ENCODE measurements at regions not wholly inside any gene's neighbourhood (a gene's known extent, or its start where the extent isn't known, plus 50 kb on each side); places are given as distances from the start of the nearest gene placed in this dataset.

- no peaks in the 10 kb centered on the region for H3K9me3 ChIP-seq
- H3K4me1 ChIP-seq (replicated peaks), result no peaks in the 10 kb centered on the region
- intact Hi-C loops (cut with DNase I), result no loop called here
- TF ChIP-seq POLR2A (IDR thresholded peaks at IDR 0.05) (no peak), POLR2AphosphoS5 (IDR thresholded peaks at IDR 0.05) (no peak)
- TF ChIP-seq, protein P1, sequence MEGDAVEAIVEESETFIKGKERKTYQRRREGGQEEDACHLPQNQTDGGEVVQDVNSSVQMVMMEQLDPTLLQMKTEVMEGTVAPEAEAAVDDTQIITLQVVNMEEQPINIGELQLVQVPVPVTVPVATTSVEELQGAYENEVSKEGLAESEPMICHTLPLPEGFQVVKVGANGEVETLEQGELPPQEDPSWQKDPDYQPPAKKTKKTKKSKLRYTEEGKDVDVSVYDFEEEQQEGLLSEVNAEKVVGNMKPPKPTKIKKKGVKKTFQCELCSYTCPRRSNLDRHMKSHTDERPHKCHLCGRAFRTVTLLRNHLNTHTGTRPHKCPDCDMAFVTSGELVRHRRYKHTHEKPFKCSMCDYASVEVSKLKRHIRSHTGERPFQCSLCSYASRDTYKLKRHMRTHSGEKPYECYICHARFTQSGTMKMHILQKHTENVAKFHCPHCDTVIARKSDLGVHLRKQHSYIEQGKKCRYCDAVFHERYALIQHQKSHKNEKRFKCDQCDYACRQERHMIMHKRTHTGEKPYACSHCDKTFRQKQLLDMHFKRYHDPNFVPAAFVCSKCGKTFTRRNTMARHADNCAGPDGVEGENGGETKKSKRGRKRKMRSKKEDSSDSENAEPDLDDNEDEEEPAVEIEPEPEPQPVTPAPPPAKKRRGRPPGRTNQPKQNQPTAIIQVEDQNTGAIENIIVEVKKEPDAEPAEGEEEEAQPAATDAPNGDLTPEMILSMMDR (IDR thresholded peaks at IDR 0.05), result no peak
- no peaks in the 10 kb centered on the region for H3K36me3 ChIP-seq
- no peak overlapping the region for H3K27ac ChIP-seq
- no peak for DNase-seq (ENCODE audit: low spot score)
- no peak overlapping the region for H3K4me3 ChIP-seq
- H3K27me3 ChIP-seq (replicated peaks; ENCODE audit: insufficient read depth), result no peaks in the 10 kb centered on the region
- WGBS, result 92% methylated on average over 4 of the region's 4 CpGs
Observed at GRCh38 chr15:95208071-95208470, 976.7 kb downstream of the MCTP2 start.

DNA sequence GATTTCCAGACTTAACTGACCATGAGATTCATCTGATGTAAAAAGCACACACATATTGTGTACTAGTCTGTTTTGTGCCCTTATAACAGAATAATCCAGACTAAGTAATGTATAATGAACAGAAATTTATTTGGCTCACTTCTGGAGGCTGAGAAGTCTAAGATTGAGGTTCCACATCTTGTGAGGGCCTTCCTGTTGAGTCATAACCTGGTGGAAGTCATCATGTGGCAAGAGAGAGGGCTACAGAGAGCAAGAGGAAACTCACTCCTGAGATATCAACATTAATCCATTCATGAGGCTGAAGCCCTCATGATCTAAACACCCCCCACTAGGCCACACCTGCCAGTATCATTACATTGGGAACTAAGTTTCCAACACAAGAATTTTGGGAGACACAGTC is 977.6 kb downstream of the MCTP2 start:
- Histone ChIP-seq H3K27ac (no peak overlapping the region), H3K9me3 (no peaks in the 10 kb centered on the region), H3K36me3 (no peaks in the 10 kb centered on the region), H3K27me3 (replicated peaks; ENCODE audit: insufficient read depth) (no peaks in the 10 kb centered on the region), H3K4me3 (no peak overlapping the region), H3K4me1 (replicated peaks) (no peaks in the 10 kb centered on the region)
- no peak for TF ChIP-seq POLR2AphosphoS5 (IDR thresholded peaks at IDR 0.05)
- TF ChIP-seq, protein P1 (IDR thresholded peaks at IDR 0.05), result no peak
- no peak for TF ChIP-seq POLR2A (IDR thresholded peaks at IDR 0.05)
- intact Hi-C loops (cut with DNase I), result no loop called here
- no peak for DNase-seq (ENCODE audit: low spot score)

DNA sequence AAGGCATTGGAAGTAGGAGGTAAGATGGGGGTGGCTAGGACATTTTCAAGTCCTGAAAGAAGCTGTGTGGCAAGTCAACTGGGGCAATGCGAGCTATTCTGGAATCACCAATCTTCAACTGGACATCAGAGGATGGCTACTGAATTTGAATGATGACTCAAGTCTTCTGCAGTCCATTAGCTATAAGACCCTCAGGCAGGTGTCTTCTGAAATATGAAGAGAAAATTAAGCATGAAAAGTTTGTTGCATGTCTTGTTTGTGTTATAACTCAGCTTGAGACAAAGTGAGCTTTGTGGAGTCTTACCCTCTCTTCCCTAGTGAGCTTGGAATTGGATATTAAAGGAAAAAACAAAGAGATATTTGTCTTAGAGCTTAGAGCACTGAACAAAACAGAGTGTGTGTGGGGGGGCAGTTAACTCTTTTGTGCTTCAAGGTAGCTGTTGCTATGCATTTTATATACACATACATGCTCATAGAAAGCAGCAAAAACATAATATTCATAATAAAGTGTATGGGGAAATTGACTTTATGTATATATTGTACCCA is 979.1 kb downstream of the MCTP2 start:
- Histone ChIP-seq H3K27me3 (replicated peaks; ENCODE audit: insufficient read depth) (no peaks in the 10 kb centered on the region), H3K9me3 (no peaks in the 10 kb centered on the region), H3K27ac (no peak overlapping the region), H3K4me3 (no peak overlapping the region), H3K36me3 (no peaks in the 10 kb centered on the region), H3K4me1 (replicated peaks) (no peaks in the 10 kb centered on the region)
- intact Hi-C loops (cut with DNase I), result no loop called here
- WGBS, result 89% methylated on average over 1 of the region's 1 CpG
- no peak for DNase-seq (ENCODE audit: low spot score)
- TF ChIP-seq POLR2A (IDR thresholded peaks at IDR 0.05) (no peak), POLR2AphosphoS5 (IDR thresholded peaks at IDR 0.05) (no peak)
- TF ChIP-seq, protein P1 (IDR thresholded peaks at IDR 0.05), result no peak

DNA sequence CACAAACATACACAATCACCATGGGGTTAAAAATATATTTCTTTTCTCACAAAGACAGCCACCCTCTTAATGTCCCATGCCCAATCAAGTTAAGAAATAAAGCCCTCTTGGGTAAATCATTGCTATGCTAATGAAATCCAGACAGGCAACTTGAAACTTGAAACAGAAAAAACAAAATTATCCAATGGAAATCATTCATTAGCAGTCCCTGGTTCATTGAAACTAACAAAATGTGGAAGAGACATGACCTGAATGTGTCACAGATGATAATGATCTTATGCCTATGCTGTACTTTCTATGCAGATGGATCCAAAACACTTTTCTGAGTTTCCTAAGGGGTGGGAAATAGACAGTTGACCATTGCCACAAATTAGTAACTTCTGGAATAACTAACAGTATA is 983.7 kb downstream of the MCTP2 start:
- H3K36me3 ChIP-seq, result no peaks in the 10 kb centered on the region
- no peak overlapping the region for H3K27ac ChIP-seq
- H3K4me1 ChIP-seq (replicated peaks), result no peaks in the 10 kb centered on the region
- DNase-seq (ENCODE audit: low spot score), result no peak
- no peak for TF ChIP-seq POLR2A (IDR thresholded peaks at IDR 0.05)
- TF ChIP-seq, protein P1 (IDR thresholded peaks at IDR 0.05), result no peak
- no peak for TF ChIP-seq POLR2AphosphoS5 (IDR thresholded peaks at IDR 0.05)
- H3K4me3 ChIP-seq, result no peak overlapping the region
- no peaks in the 10 kb centered on the region for H3K9me3 ChIP-seq
- intact Hi-C loops (cut with DNase I), result no loop called here
- no peaks in the 10 kb centered on the region for H3K27me3 ChIP-seq (replicated peaks; ENCODE audit: insufficient read depth)

- Histone ChIP-seq H3K36me3 (no peaks in the 10 kb centered on the region), H3K9me3 (no peaks in the 10 kb centered on the region), H3K4me3 (no peak overlapping the region), H3K4me1 (replicated peaks) (no peaks in the 10 kb centered on the region), H3K27me3 (replicated peaks; ENCODE audit: insufficient read depth) (peaks cover 2% of the 10 kb centered on the region), H3K27ac (no peak overlapping the region)
- WGBS, result 49% methylated on average over 5 of the region's 5 CpGs
- TF ChIP-seq, protein P1 (IDR thresholded peaks at IDR 0.05), result no peak
- no peak for TF ChIP-seq POLR2AphosphoS5 (IDR thresholded peaks at IDR 0.05)
- no peak for TF ChIP-seq POLR2A (IDR thresholded peaks at IDR 0.05)
- intact Hi-C loops (cut with DNase I), result no loop called here
- DNase-seq (ENCODE audit: low spot score), result no peak
Observed at GRCh38 chr15:95226835-95227234, 995.5 kb downstream of the MCTP2 start.
